ENCODE measurements at regions not wholly inside any gene's neighbourhood (a gene's known extent, or its start where the extent isn't known, plus 50 kb on each side); places are given as distances from the start of the nearest gene placed in this dataset.

- Histone ChIP-seq H3K9ac (ENCODE audit: low read depth, low read length, poor library complexity, severe bottlenecking) (no peak overlapping the region), H3K9me3 (ENCODE audit: insufficient read depth, low read depth, low read length) (no peaks in the 10 kb centered on the region), H3K4me3 (ENCODE audit: low read length, poor library complexity, severe bottlenecking) (no peak overlapping the region), H3K79me2 (ENCODE audit: insufficient read depth, low read length) (no peaks in the 10 kb centered on the region), H3K4me2 (ENCODE audit: low read depth, low read length, poor library complexity, severe bottlenecking) (no peak overlapping the region), H2AFZ (ENCODE audit: low read length) (no peak overlapping the region), H3F3A (ENCODE audit: low read depth) (no peaks in the 10 kb centered on the region), H3K27me3 (ENCODE audit: insufficient read depth, low read length, poor library complexity, severe bottlenecking) (no peaks in the 10 kb centered on the region), H3K4me1 (ENCODE audit: insufficient read depth, low read length, poor library complexity, severe bottlenecking) (no peaks in the 10 kb centered on the region), H3K36me3 (ENCODE audit: insufficient read depth, low read length) (no peaks in the 10 kb centered on the region), H3K9me2 (replicated peaks; ENCODE audit: low read depth, low read length) (no peaks in the 10 kb centered on the region), H4K20me1 (ENCODE audit: insufficient read depth, low read length, poor library complexity, severe bottlenecking) (no peaks in the 10 kb centered on the region)
- TF ChIP-seq EZH2phosphoT487 (IDR thresholded peaks at IDR 0.05; ENCODE audit: borderline replicate concordance) (no peak), CTCF (conservative IDR thresholded peaks at IDR 0.05; ENCODE audit: low read length) (no peak)
Observed at GRCh38 chr10:109393425-109393824, 529.9 kb downstream of the XPNPEP1 start.

- no peak overlapping the region for H3K4me3 ChIP-seq (ENCODE audit: low read length, poor library complexity, severe bottlenecking)
- H3K9ac ChIP-seq (ENCODE audit: low read depth, low read length, poor library complexity, severe bottlenecking), result no peak overlapping the region
- TF ChIP-seq CTCF (conservative IDR thresholded peaks at IDR 0.05; ENCODE audit: low read length) (no peak), EZH2phosphoT487 (IDR thresholded peaks at IDR 0.05; ENCODE audit: borderline replicate concordance) (no peak)
- no peaks in the 10 kb centered on the region for H3K27me3 ChIP-seq (ENCODE audit: insufficient read depth, low read length, poor library complexity, severe bottlenecking)
- no peaks in the 10 kb centered on the region for H3F3A ChIP-seq (ENCODE audit: low read depth)
- no peak overlapping the region for H3K4me2 ChIP-seq (ENCODE audit: low read depth, low read length, poor library complexity, severe bottlenecking)
- no peaks in the 10 kb centered on the region for H3K79me2 ChIP-seq (ENCODE audit: insufficient read depth, low read length)
- no peaks in the 10 kb centered on the region for H4K20me1 ChIP-seq (ENCODE audit: insufficient read depth, low read length, poor library complexity, severe bottlenecking)
- H3K4me1 ChIP-seq (ENCODE audit: insufficient read depth, low read length, poor library complexity, severe bottlenecking), result no peaks in the 10 kb centered on the region
- no peaks in the 10 kb centered on the region for H3K36me3 ChIP-seq (ENCODE audit: insufficient read depth, low read length)
- H2AFZ ChIP-seq (ENCODE audit: low read length), result no peak overlapping the region
- H3K9me3 ChIP-seq (ENCODE audit: insufficient read depth, low read depth, low read length), result no peaks in the 10 kb centered on the region
- no peaks in the 10 kb centered on the region for H3K9me2 ChIP-seq (replicated peaks; ENCODE audit: low read depth, low read length)
Observed at GRCh38 chr10:109386921-109387320, 536.4 kb downstream of the XPNPEP1 start.

DNA sequence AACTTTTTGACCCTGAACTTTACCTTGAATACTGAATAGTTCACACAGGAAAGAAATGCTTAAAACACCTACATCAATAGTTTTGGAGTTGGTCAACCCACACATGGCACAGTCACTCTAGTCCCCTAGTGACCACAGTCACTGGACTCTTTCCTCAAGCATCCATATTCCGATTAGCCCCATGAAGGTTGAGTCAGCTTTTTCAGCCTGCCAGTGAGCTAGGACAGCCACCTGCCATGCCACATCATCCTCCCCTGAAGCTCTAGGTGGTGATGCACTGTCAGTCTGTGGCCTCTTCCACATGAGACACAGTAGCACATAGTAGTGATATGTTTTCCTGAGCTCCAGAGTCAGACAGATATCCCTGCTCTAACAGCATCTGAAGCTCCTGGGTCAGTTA lies 537.2 kb downstream of the XPNPEP1 start:
- no peaks in the 10 kb centered on the region for H3K79me2 ChIP-seq (ENCODE audit: insufficient read depth, low read length)
- TF ChIP-seq CTCF (conservative IDR thresholded peaks at IDR 0.05; ENCODE audit: low read length) (no peak), EZH2phosphoT487 (IDR thresholded peaks at IDR 0.05; ENCODE audit: borderline replicate concordance) (no peak)
- no peak overlapping the region for H3K4me2 ChIP-seq (ENCODE audit: low read depth, low read length, poor library complexity, severe bottlenecking)
- no peak overlapping the region for H3K4me3 ChIP-seq (ENCODE audit: low read length, poor library complexity, severe bottlenecking)
- H3K27me3 ChIP-seq (ENCODE audit: insufficient read depth, low read length, poor library complexity, severe bottlenecking), result no peaks in the 10 kb centered on the region
- H3K9me2 ChIP-seq (replicated peaks; ENCODE audit: low read depth, low read length), result no peaks in the 10 kb centered on the region
- H3K36me3 ChIP-seq (ENCODE audit: insufficient read depth, low read length), result no peaks in the 10 kb centered on the region
- no peaks in the 10 kb centered on the region for H4K20me1 ChIP-seq (ENCODE audit: insufficient read depth, low read length, poor library complexity, severe bottlenecking)
- no peaks in the 10 kb centered on the region for H3F3A ChIP-seq (ENCODE audit: low read depth)
- no peak overlapping the region for H3K9ac ChIP-seq (ENCODE audit: low read depth, low read length, poor library complexity, severe bottlenecking)
- H2AFZ ChIP-seq (ENCODE audit: low read length), result no peak overlapping the region
- H3K9me3 ChIP-seq (ENCODE audit: insufficient read depth, low read depth, low read length), result no peaks in the 10 kb centered on the region
- H3K4me1 ChIP-seq (ENCODE audit: insufficient read depth, low read length, poor library complexity, severe bottlenecking), result no peaks in the 10 kb centered on the region

Data from Loucy (cell line).